SK-N-SH (cell line): ENCODE measurements at regions not wholly inside any gene's neighbourhood (a gene's known extent, or its start where the extent isn't known, plus 50 kb on each side); places are given as distances from the start of the nearest gene placed in this dataset.

Experiments
- EP300 ChIP-seq, 2 experiments: IDR thresholded peaks; 2 replicates each; pipeline versions ENCODE4 v1.4.0 to v1.6.1; 2012; ENCODE audit warnings: borderline replicate concordance in 1 of 2, low read depth in 1 of 2, low read length in 1 of 2
- FOXJ3 ChIP-seq: sonication (generic); formaldehyde crosslinking; IDR thresholded peaks from 2 replicates; pipeline ENCODE4 v1.5.1; 2020; ENCODE audit warnings: mild to moderate bottlenecking, missing genetic modification reagents
- MEF2A ChIP-seq: IDR thresholded peaks from 2 replicates; pipeline ENCODE4 v1.4.0; 2012; ENCODE audit warnings: low read depth, borderline replicate concordance
- MXI1 ChIP-seq: IDR thresholded peaks from 2 replicates; pipeline ENCODE4 v1.6.1; 2012; ENCODE audit warnings: mild to moderate bottlenecking, low read depth, low read length, improper control_type of control experiment
- POLR2AphosphoS5 ChIP-seq: IDR thresholded peaks from 2 replicates; pipeline ENCODE4 v1.6.1; 2012; ENCODE audit warnings: low read depth, low read length
- RAD21 ChIP-seq: IDR thresholded peaks from 2 replicates; pipeline ENCODE4 v1.6.1; 2012; ENCODE audit warnings: mild to moderate bottlenecking, low read length
- SIN3A ChIP-seq: IDR thresholded peaks from 2 replicates; pipeline ENCODE4 v1.6.1; 2012; ENCODE audit warnings: low read depth, mild to moderate bottlenecking, low read length, moderate library complexity, borderline replicate concordance
- TEAD4 ChIP-seq: IDR thresholded peaks from 2 replicates; pipeline ENCODE4 v1.4.0; 2012; ENCODE audit warnings: mild to moderate bottlenecking, borderline replicate concordance; ENCODE audit not compliant: insufficient read depth
- YY1 ChIP-seq: IDR thresholded peaks from 2 replicates; pipeline ENCODE4 v1.4.0; 2012; ENCODE audit warnings: low read depth, mild to moderate bottlenecking
- TF ChIP-seq, protein P1 (sequence below): fragments of 150-350 bp; IDR thresholded peaks from 2 replicates; pipeline ENCODE4 v1.6.1; 2017; ENCODE audit warnings: antibody characterized with exemption, low read length, low read depth, borderline replicate concordance
- TF ChIP-seq, protein P2 (sequence below): fragments of 200-600 bp; sonication (generic); IDR thresholded peaks from 2 replicates; pipeline ENCODE4 v1.6.1; 2017; ENCODE audit warnings: antibody characterized with exemption, mild to moderate bottlenecking, moderate library complexity
- TF ChIP-seq, protein P3 (sequence below): IDR thresholded peaks from 2 replicates; pipeline ENCODE4 v1.4.0; 2012; ENCODE audit warnings: low read depth, borderline replicate concordance
- TF ChIP-seq, protein P4 (sequence below): IDR thresholded peaks from 2 replicates; pipeline ENCODE4 v1.4.0; 2012; ENCODE audit warnings: low read depth

DNA sequence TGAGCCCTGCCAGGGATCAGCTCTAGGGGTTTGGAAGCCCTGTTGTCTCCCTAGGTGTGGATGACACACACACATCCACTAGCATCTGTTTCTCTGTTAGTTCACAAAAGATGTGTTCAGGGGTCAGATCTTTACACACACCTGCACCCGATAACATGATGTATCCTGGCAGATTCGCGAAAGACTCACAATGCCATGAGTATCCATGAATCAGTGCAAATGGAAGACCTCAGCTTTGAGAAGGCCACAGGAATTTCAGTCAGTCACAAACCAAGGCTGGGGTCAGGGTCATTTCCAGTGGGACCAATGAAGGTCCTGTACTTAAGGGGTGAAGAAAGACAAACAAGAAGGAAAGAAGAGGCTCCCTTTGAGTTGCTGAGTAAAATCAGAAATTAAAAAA lies 898.2 kb downstream of the UQCRFS1 start:
- TF ChIP-seq, protein P1, sequence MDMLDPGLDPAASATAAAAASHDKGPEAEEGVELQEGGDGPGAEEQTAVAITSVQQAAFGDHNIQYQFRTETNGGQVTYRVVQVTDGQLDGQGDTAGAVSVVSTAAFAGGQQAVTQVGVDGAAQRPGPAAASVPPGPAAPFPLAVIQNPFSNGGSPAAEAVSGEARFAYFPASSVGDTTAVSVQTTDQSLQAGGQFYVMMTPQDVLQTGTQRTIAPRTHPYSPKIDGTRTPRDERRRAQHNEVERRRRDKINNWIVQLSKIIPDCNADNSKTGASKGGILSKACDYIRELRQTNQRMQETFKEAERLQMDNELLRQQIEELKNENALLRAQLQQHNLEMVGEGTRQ, result no peak
- TF ChIP-seq, protein P2, sequence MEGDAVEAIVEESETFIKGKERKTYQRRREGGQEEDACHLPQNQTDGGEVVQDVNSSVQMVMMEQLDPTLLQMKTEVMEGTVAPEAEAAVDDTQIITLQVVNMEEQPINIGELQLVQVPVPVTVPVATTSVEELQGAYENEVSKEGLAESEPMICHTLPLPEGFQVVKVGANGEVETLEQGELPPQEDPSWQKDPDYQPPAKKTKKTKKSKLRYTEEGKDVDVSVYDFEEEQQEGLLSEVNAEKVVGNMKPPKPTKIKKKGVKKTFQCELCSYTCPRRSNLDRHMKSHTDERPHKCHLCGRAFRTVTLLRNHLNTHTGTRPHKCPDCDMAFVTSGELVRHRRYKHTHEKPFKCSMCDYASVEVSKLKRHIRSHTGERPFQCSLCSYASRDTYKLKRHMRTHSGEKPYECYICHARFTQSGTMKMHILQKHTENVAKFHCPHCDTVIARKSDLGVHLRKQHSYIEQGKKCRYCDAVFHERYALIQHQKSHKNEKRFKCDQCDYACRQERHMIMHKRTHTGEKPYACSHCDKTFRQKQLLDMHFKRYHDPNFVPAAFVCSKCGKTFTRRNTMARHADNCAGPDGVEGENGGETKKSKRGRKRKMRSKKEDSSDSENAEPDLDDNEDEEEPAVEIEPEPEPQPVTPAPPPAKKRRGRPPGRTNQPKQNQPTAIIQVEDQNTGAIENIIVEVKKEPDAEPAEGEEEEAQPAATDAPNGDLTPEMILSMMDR, result no peak
- TF ChIP-seq POLR2AphosphoS5 (no peak), MXI1 (no peak), RAD21 (no peak), SIN3A (no peak), YY1 (no peak), EP300 (IDR thresholded peaks at IDR 0.05; ENCODE audit: borderline replicate concordance in 1 of 2, low read depth in 1 of 2, low read length in 1 of 2) (no peak), TEAD4 (no peak), FOXJ3 (CRISPR knock-in tag) (no peak), MEF2A (no peak)
- TF ChIP-seq, protein P3, sequence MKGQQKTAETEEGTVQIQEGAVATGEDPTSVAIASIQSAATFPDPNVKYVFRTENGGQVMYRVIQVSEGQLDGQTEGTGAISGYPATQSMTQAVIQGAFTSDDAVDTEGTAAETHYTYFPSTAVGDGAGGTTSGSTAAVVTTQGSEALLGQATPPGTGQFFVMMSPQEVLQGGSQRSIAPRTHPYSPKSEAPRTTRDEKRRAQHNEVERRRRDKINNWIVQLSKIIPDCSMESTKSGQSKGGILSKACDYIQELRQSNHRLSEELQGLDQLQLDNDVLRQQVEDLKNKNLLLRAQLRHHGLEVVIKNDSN, result no peak
- TF ChIP-seq, protein P4, sequence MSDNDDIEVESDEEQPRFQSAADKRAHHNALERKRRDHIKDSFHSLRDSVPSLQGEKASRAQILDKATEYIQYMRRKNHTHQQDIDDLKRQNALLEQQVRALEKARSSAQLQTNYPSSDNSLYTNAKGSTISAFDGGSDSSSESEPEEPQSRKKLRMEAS, result no peak
